ENCODE measurements at regions not wholly inside any gene's neighbourhood (a gene's known extent, or its start where the extent isn't known, plus 50 kb on each side); places are given as distances from the start of the nearest gene placed in this dataset.

GRCh38 chr10:21097926-21098355, 200.8 kb upstream of the NEBL start:
- DNase-seq (ENCODE audit: low read depth), result no peak

GRCh38 chr10:21095494-21096055, 198.5 kb upstream of the NEBL start:
- DNase-seq (ENCODE audit: low read depth), result no peak

GRCh38 chr10:21095073-21095472, 198.0 kb upstream of the NEBL start:
- no peak for DNase-seq (ENCODE audit: low read depth)

GRCh38 chr10:21092683-21093524, 195.8 kb upstream of the NEBL start:
- no peak for DNase-seq (ENCODE audit: low read depth)

GRCh38 chr10:21090609-21091082, 193.5 kb upstream of the NEBL start:
- no peak for DNase-seq (ENCODE audit: low read depth)

- DNase-seq (ENCODE audit: low read depth), result no peak
Observed at GRCh38 chr10:21087476-21087875, 190.4 kb upstream of the NEBL start.

- no peak for DNase-seq (ENCODE audit: low read depth)
Observed at GRCh38 chr10:21084700-21085099, 187.6 kb upstream of the NEBL start.

DNA sequence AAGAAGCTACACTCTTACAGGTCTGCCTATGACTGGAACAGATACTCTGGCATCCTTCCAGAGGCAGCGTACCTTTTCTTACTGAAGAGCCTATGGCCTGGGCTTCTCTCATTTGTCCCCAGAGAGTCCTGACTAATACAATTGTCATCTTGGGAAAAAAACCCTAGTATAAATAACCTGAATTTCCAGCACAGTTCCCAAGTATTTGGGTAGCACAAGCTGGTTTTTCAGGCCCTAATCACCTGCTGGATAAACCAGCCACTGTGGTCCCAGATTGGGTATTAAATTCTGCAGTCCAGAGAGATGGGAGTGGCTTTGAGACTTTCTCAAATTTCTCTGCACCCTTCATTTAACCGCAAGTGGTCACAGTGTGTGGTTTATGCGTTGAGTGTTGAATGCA, 186.8 kb upstream of the NEBL start:
- peak; percentile 7 for DNase-seq (ENCODE audit: low read depth)

DNA sequence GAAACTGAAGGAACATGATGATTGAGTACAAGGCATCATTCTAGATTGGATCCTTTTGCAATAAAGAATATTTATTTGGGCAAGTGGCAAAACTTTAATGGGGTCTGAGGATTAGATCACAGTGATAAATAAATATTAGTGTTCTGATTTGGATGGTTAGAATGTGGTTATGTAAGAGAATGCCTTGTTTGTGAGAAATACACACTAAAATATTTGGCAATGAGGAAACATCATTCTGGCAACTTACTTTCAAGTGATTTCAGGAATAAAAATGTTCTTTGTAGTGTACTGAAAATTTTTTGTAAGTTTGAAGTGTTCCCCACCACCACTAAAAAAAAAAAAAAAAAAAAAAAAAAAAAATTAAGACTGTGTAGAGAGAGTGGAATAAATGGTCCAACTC, 185.1 kb upstream of the NEBL start:
- DNase-seq (ENCODE audit: low read depth), result no peak

- DNase-seq (ENCODE audit: low read depth), result no peak
Observed at GRCh38 chr10:21080261-21080660, 183.2 kb upstream of the NEBL start.

- DNase-seq (ENCODE audit: low read depth), result no peak
Observed at GRCh38 chr10:21079330-21079658, 182.2 kb upstream of the NEBL start.

- peak; percentile 52 for DNase-seq (ENCODE audit: low read depth)
Observed at GRCh38 chr10:21078410-21079329, 181.6 kb upstream of the NEBL start.

GRCh38 chr10:21077681-21078080, 180.6 kb upstream of the NEBL start:
- DNase-seq (ENCODE audit: low read depth), result no peak

DNA sequence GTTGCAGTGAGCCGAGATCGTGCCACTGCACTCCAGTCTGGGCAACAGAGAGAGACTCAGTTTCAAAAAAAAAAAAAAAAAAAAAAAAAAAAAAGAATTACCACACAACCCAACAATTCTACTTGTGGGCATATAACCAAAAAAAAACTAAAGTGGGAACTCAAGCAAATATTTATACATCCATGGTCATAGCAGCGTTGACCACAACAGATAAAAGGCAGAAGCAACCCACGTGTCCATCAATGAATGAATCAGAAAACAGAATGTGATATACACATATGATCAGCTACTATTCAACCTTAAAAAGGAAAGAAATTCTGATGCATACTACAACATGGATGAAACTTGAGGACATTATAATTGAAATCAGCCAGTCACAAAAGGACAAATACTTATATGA, 179.3 kb upstream of the NEBL start:
- DNase-seq (ENCODE audit: low read depth), result no peak

GRCh38 chr10:21075880-21076279, 178.8 kb upstream of the NEBL start:
- DNase-seq (ENCODE audit: low read depth), result no peak

GRCh38 chr10:21071001-21071673, 174.0 kb upstream of the NEBL start:
- DNase-seq (ENCODE audit: low read depth), result no peak

GRCh38 chr10:21069929-21070700, 173.0 kb upstream of the NEBL start:
- no peak for DNase-seq (ENCODE audit: low read depth)

- no peak for DNase-seq (ENCODE audit: low read depth)
Observed at GRCh38 chr10:21069278-21069677, 172.2 kb upstream of the NEBL start.

DNA sequence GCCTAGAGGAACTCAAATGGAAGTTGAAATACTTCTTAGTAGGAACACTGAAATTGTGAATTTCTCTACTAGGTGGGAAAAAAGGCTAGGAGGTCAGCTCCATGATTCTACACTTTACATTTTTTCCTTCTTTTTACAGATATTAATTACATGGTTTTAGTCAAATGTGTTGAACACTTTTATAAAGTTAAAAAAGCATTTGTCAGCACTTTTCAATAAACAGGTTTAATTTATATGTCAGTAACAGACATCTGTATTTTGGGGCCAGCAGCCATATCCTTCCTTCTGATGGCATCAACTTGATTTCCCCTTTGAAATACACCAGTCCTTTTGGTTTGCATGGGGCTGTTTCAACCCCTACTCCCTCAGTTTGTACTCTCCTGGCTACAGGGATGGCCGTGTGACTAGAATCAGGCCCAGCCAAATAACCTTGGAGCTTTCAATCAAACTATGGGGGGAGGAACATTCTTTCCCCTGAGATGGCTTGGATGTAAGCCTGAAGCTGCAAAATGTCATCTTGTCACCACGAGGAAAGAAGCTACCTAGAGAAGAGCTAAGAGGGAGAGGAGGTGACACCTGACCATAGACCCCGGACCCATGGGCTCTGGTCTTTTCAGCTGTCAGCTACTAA, 171.0 kb upstream of the NEBL start:
- DNase-seq (ENCODE audit: low read depth), result no peak

DNA sequence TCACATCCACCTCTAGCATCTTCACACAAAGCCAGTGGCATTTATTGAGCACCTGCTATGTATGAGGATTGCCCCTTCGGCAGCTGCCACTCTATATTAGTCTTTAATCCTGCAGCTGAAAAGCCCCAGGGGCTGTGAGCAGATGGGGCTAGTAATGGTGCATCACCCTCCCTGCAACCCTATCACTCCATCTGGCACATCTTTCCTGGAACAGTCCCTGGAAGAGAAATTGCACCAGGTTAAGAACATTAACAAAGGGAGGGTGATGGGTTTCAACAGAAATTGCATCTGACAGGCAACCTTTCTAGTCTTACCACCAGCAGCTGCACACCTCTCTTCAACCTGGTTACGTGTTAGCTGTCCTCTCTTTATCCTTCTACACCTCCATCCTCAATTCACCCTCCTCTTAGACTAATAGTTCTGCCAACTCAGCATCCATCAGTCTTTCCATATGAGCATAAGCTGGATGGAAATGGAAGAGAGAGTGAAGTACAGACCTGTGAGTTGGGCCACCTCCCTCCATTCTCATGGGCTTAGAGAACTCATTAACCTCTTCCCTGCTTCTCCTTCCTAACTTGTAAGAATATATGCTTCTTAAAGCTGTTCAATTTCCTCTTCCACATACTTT, 168.6 kb upstream of the NEBL start:
- DNase-seq (ENCODE audit: low read depth), result no peak

Data from LHCN-M2 (cell line).